Stimulated activated memory B cell treated with anti-CD40 and anti-IgM and Interleukin-4, amounts not matched to agents 10 μg/mL and 1 μg/mL and 100 μg/mL, for 72 hours (primary cell): ENCODE measurements at regions not wholly inside any gene's neighbourhood (a gene's known extent, or its start where the extent isn't known, plus 50 kb on each side); places are given as distances from the start of the nearest gene placed in this dataset.
"Not testable (repeated sequence)": the region's sequence is repeated elsewhere in the genome, so short reads cannot be mapped to it uniquely, and the experiment has no call there.

Experiments used
- ATAC-seq: fragments of 150-1000 bp; cut with Tn5 transposase; 2 replicates; pipeline ENCODE4 v1.10.0; 2021
- H3K27ac Mint-ChIP-seq: one replicate; pipeline ENCODE4 v1.8.0; 2022; ENCODE audit warnings: mild to moderate bottlenecking, mixed read lengths
- H3K27me3 Mint-ChIP-seq: one replicate; pipeline ENCODE4 v1.8.0; 2022; ENCODE audit warnings: mixed read lengths
- H3K36me3 Mint-ChIP-seq: one replicate; pipeline ENCODE4 v1.8.0; 2022; ENCODE audit warnings: mixed read lengths
- H3K4me1 Mint-ChIP-seq: one replicate; pipeline ENCODE4 v1.8.0; 2022; ENCODE audit warnings: mixed read lengths
- H3K4me3 Mint-ChIP-seq: one replicate; pipeline ENCODE4 v1.8.0; 2022; ENCODE audit warnings: mild to moderate bottlenecking, moderate library complexity, mixed read lengths
- H3K9me3 Mint-ChIP-seq: one replicate; pipeline ENCODE4 v1.8.0; 2022; ENCODE audit warnings: mixed read lengths

DNA sequence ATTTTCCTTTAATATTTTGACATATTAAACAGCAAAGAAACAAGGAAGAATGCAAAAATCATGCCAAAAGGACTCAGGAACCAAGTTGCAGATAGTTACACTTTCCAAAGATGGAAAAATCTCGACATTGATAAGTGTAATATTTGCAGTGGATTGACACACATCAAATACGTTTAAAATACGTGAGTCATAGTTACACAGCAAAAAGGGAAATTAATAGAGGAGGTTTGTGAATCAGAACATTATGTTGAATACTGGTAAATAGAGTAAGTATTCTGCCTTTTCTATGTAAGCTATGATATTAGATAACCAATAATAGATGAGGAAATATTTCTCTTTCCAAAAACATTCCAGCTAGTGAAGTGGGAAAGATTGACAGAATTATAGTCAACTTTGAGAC, 1761.3 kb upstream of the IGFBP7 start:
- no peaks in the 10 kb centered on the region for H3K36me3 Mint-ChIP-seq
- no peaks in the 10 kb centered on the region for H3K4me1 Mint-ChIP-seq
- H3K4me3 Mint-ChIP-seq: no peak overlapping the region
- no peak overlapping the region for H3K27ac Mint-ChIP-seq
- H3K27me3 Mint-ChIP-seq: no peaks in the 10 kb centered on the region
- ATAC-seq: no peak
- H3K9me3 Mint-ChIP-seq: no peaks in the 10 kb centered on the region

DNA sequence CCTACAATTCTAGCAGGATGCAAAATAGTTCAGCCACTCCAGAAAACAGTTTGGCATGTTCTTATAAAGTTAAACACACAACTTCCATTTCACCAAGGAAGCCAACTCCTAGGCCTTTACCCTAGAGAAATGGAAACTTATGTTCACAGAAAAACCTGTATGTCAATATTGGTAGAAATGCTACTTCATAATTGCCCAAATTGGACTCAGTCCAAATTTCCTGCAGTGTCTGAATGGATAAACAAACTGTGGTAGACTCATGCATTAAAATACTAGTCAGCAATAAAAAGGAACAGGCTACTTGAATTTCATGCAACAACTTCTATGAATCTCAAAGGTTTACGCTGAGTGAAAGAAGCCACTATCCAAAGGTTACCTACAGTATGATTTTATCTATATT, 1738.8 kb upstream of the IGFBP7 start:
- no peak for ATAC-seq
- no peaks in the 10 kb centered on the region for H3K27me3 Mint-ChIP-seq
- H3K36me3 Mint-ChIP-seq: no peaks in the 10 kb centered on the region
- no peaks in the 10 kb centered on the region for H3K4me1 Mint-ChIP-seq
- H3K27ac Mint-ChIP-seq: no peak overlapping the region
- H3K4me3 Mint-ChIP-seq: no peak overlapping the region
- H3K9me3 Mint-ChIP-seq: peaks cover 6% of the 10 kb centered on the region

DNA sequence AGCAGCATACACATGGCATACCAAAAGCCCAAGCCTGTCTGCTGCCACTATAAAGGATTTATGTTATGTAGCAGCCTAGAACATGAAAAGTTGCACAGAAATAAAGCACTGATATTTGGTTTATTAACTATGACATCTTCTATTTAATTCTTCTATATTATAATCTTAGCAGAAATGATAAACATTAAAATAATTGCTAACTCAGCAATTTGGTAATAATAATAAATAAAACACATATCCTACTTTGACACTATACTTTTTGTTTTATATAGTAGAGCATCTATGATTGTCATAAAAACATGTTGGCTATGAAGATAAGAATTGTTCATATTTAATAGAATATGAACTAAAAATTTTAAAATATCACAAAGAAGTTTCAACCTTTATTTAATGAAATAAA, 1733.3 kb upstream of the IGFBP7 start:
- ATAC-seq: no peak
- no peaks in the 10 kb centered on the region for H3K4me1 Mint-ChIP-seq
- H3K4me3 Mint-ChIP-seq: no peak overlapping the region
- no peaks in the 10 kb centered on the region for H3K36me3 Mint-ChIP-seq
- no peak overlapping the region for H3K27ac Mint-ChIP-seq
- no peaks in the 10 kb centered on the region for H3K27me3 Mint-ChIP-seq
- H3K9me3 Mint-ChIP-seq: peaks cover 4% of the 10 kb centered on the region

DNA sequence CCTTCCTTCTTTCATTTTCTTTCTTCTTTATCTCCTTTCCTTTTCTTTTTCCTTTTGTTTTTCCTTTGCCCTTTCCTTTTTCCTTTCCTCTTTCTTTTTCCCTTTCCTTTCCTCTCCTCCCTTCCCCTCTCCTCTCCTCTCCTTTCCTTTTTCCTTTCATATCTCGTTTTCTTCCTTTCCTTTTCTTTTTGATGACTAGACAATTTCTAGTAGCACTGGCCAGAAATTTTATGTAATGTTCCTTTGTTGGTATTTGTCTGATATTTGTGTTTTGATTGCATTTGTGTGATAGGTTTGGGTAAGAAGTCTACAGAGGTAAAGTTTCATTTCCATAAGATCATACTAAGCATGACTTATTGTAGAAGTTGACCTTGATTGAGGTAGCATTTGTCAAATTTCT, 1722.9 kb upstream of the IGFBP7 start:
- Mint-ChIP-seq H3K27ac (no peak overlapping the region), H3K9me3 (peaks cover 8% of the 10 kb centered on the region), H3K4me3 (no peak overlapping the region), H3K36me3 (no peaks in the 10 kb centered on the region), H3K27me3 (no peaks in the 10 kb centered on the region), H3K4me1 (no peaks in the 10 kb centered on the region)
- ATAC-seq: no peak

DNA sequence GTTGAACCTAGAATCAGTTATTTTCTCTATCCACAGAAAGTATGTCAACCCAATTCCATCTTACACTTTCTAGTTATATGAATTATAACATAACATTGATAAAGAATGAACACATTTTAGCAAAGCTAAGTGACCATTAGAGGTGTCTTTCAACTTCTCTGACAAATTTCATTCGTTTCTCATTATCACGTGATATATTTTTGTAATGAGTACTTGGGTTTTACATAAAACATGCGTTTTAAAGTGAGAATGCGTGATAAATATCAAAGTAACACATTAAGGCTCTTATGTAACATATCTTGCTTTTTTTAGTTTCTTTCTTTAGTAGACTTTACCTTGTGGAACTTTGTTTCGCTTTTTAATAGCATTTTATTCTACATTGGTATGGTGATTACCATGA, 1715.1 kb upstream of the IGFBP7 start:
- ATAC-seq: no peak
- Mint-ChIP-seq H3K27me3 (no peaks in the 10 kb centered on the region), H3K27ac (no peak overlapping the region), H3K9me3 (peaks cover 3% of the 10 kb centered on the region), H3K4me3 (no peak overlapping the region), H3K36me3 (no peaks in the 10 kb centered on the region), H3K4me1 (no peaks in the 10 kb centered on the region)

DNA sequence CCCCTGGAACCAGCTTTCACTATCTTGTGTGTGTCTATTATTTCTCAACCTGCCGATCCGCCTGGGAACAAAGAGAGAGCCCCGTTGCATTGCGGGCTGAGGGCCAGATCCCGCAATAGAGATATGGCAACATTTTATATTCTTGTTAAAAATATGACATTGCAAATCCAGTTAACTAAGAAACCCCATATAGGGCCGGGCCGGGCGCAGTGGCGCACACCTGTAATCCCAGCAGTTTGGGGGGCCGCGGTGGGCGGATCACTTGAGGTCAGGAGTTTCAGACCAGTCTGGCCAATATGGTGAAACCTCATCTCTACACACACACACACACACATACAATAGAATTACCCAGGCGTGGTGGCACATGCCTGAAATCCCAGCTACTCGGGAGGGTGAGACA, 1708.4 kb upstream of the IGFBP7 start:
- not testable (repeated sequence) for H3K27me3 Mint-ChIP-seq, H3K9me3 Mint-ChIP-seq, ATAC-seq, H3K4me3 Mint-ChIP-seq, H3K27ac Mint-ChIP-seq, H3K36me3 Mint-ChIP-seq, H3K4me1 Mint-ChIP-seq

DNA sequence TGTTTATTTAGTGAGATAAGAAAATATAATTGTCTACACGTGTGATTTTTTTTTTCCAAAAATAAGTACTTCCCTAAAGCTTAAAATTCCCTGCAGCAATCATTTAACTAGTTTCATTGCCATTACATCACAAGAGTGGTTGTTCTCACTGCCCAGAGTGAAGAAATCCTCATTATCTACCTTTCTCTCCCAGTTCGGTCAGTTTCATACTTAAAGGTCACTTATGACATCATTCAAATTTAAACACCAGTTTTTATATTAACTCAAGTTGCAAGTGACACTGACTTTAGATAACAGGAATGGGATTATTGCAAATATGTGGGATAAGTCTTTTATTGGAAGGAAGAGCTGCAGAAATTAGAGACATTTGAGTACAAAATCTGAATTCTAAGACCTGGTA, 1699.8 kb upstream of the IGFBP7 start:
- Mint-ChIP-seq H3K4me3 (no peak overlapping the region), H3K27me3 (no peaks in the 10 kb centered on the region), H3K4me1 (no peaks in the 10 kb centered on the region), H3K9me3 (peaks cover 7% of the 10 kb centered on the region), H3K27ac (no peak overlapping the region), H3K36me3 (no peaks in the 10 kb centered on the region)
- ATAC-seq: no peak

DNA sequence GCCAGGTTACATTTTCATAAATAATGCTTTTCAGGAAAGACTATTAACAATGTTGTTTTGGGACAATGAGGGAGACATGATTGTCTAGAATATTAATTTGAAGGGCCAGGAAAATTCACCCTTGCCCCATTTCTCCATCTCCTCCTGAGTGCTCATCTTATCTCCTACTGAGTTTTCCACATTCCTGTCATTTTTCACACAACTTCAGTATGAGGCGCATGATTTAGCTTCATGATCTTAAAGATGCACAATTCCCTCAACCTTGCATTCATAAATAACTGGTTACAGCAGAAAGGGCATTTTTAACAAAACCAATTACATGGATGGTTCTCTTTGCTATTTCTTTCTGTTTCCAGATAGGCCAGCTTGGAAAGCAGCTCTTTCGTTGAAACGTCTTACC, 1699.2 kb upstream of the IGFBP7 start:
- Mint-ChIP-seq H3K9me3 (peaks cover 7% of the 10 kb centered on the region), H3K27me3 (no peaks in the 10 kb centered on the region), H3K27ac (no peak overlapping the region), H3K4me3 (no peak overlapping the region), H3K36me3 (no peaks in the 10 kb centered on the region), H3K4me1 (no peaks in the 10 kb centered on the region)
- no peak for ATAC-seq

DNA sequence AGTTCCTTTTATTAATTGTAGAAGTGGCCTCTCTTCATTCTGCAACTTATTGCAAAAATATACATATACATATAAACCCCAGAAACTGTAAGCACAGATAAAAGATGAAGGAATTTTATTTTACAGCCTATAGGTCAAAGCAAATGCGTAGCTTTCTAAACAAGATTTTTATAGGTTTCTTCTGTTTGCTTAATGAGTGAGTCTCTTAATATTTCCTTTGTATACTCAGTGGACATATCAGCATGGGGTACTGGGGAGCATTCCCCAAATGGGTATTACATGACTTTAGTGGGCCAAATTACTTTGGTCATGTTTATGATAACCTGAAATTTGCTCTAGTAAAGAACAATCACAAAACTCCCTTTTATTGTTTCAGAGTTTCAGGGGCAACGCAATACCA, 1698.6 kb upstream of the IGFBP7 start:
- Mint-ChIP-seq H3K9me3 (peaks cover 7% of the 10 kb centered on the region), H3K36me3 (no peaks in the 10 kb centered on the region), H3K4me3 (no peak overlapping the region), H3K27me3 (no peaks in the 10 kb centered on the region), H3K27ac (no peak overlapping the region), H3K4me1 (no peaks in the 10 kb centered on the region)
- ATAC-seq: no peak

DNA sequence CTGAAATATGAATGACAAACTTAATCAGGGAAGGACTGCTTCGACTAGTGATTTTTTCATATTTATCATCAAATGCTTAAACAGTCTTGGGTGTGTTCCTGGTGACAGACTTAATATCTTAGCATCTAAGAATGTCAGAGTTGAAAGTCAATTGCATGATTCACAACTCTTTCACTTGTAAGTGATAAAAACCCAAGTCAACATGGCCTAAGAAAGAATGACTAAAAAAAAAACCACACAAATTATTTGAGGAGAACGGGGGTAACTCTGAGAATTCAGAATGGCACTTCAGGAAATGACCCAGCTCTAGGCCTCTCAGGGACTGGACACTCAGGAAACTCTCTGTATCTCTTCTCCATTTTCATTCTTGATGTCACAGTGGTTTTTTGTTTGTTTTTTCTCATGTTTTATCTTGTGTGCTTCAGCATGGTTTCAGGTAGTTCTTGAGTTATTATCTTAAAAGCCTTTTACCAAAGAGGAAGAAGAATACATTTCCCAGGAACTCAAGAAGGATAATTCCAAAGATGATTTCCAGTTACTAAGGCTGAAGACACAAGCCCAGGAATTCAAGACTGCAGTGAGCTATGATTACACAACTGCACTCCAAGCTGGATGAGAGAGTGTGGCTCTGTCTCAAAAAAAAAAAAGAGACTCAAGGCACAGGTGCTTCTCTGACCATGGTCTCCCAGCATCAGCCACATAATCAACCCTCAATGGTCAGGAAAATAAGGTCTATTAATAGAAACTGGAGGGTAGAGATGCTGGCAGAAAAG, 1697.8 kb upstream of the IGFBP7 start:
- Mint-ChIP-seq H3K27ac (no peak overlapping the region), H3K4me1 (no peaks in the 10 kb centered on the region), H3K4me3 (no peak overlapping the region), H3K36me3 (no peaks in the 10 kb centered on the region), H3K9me3 (peaks cover 7% of the 10 kb centered on the region), H3K27me3 (no peaks in the 10 kb centered on the region)
- ATAC-seq: no peak

DNA sequence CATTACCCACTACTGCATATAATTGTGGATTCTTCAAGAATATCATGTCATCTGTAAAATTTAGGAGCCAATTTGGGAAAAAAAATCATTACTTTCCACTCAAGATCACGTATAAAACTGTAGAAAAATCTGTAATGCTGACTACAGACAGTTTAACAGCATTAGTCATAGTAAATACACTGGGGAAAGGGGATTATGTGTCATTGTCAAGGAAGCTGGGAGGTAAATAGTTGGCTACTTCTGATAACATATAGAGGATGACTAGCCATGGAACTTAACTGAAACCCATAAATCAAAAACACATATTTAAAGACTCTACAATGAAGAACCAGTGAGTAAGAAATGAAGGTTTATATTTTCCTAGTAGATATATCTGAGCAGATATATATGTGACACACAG, 1666.4 kb upstream of the IGFBP7 start:
- H3K4me1 Mint-ChIP-seq: no peaks in the 10 kb centered on the region

DNA sequence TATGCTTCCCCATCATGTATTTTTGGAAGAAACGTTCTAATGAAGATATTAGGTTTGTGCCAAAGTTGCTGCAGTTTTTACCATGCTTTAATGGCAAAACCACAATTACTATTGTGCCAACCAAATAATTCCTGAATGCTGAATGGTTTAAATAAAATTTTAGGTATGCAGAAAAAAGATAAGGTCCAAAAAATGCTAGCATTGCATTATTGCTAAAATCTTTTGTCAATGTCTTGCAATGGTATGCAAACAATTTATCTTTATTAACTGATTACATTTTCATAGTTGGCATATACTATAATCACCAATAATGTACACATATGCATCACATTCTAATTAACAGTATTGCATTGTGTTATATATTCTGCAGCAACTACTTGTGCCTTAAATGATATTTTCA, 1657.4 kb upstream of the IGFBP7 start:
- H3K27ac Mint-ChIP-seq: no peak overlapping the region
- H3K4me3 Mint-ChIP-seq: no peak overlapping the region
- no peaks in the 10 kb centered on the region for H3K27me3 Mint-ChIP-seq
- no peaks in the 10 kb centered on the region for H3K4me1 Mint-ChIP-seq
- H3K9me3 Mint-ChIP-seq: peaks cover 3% of the 10 kb centered on the region
- H3K36me3 Mint-ChIP-seq: no peaks in the 10 kb centered on the region
- no peak for ATAC-seq

More for the DNA sequence above, 1666.4 kb upstream of the IGFBP7 start:
- Mint-ChIP-seq H3K27ac (no peak overlapping the region), H3K36me3 (no peaks in the 10 kb centered on the region), H3K4me3 (no peak overlapping the region), H3K9me3 (no peaks in the 10 kb centered on the region), H3K27me3 (no peaks in the 10 kb centered on the region)
- ATAC-seq: no peak

DNA sequence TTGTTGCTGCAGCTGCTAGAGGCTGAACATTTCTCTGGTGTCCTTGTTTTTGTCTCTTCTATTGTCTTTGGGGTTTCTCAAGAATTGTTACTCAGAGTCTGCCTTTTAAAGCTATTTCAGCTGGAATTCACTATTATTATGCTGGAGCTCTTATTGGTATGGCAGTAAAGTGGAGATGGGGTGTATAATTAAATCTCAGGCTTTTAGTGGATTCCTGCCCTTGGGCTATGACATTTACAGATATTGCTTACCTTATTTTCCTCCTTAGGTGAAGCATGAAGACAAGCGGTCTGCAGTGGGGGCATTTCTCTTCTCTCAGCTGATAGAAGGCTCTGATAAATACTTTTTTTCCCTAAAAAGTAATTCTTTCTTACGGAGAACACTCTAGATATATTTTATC, 1656.6 kb upstream of the IGFBP7 start:
- H3K4me3 Mint-ChIP-seq: no peak overlapping the region
- H3K36me3 Mint-ChIP-seq: no peaks in the 10 kb centered on the region
- H3K27me3 Mint-ChIP-seq: no peaks in the 10 kb centered on the region
- no peak overlapping the region for H3K27ac Mint-ChIP-seq
- peaks cover 3% of the 10 kb centered on the region for H3K9me3 Mint-ChIP-seq
- no peak for ATAC-seq
- no peaks in the 10 kb centered on the region for H3K4me1 Mint-ChIP-seq

DNA sequence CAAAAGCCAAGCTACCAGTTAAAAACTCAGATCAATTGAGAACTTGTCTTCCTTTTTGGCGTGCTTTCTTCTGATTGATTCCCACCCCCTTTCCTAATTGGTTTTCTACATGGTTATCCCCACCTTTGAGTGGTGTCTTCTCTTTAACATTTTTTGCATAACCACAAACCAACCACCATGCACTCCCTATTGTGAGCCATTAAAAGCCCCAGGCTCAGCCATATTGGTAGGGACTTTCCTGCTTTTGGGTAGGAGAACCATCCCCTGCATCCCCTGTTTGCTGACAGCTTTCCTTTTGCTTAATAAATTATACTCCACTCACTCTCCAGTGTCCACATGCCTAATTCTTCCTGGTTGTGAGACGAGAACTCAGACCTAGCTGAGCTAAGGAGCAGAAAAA, 1651.4 kb upstream of the IGFBP7 start:
- Mint-ChIP-seq H3K36me3 (no peaks in the 10 kb centered on the region), H3K4me1 (no peaks in the 10 kb centered on the region), H3K27ac (no peak overlapping the region), H3K9me3 (no peaks in the 10 kb centered on the region), H3K4me3 (no peak overlapping the region), H3K27me3 (no peaks in the 10 kb centered on the region)
- ATAC-seq: no peak

DNA sequence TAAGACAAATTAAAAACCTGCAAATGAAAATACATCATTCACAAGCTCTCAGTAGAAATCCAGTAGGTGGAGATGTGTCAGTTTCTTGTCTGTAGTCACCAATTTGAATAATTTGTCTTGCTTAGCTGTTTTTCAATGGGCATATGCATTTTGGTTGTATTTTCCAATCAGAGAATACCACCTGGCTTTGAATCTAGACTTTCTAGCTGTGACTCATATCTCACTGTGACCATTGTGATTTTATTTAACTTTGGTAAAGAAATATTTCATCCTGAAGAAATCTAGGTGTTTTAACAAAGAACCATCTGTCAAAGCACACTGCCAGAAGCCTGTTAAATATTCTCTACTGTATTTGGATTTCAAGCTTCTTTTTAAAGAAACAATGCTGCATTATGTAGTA, 1650.6 kb upstream of the IGFBP7 start:
- Mint-ChIP-seq H3K36me3 (no peaks in the 10 kb centered on the region), H3K27me3 (no peaks in the 10 kb centered on the region), H3K27ac (no peak overlapping the region), H3K4me3 (no peak overlapping the region), H3K4me1 (no peaks in the 10 kb centered on the region), H3K9me3 (no peaks in the 10 kb centered on the region)
- no peak for ATAC-seq

DNA sequence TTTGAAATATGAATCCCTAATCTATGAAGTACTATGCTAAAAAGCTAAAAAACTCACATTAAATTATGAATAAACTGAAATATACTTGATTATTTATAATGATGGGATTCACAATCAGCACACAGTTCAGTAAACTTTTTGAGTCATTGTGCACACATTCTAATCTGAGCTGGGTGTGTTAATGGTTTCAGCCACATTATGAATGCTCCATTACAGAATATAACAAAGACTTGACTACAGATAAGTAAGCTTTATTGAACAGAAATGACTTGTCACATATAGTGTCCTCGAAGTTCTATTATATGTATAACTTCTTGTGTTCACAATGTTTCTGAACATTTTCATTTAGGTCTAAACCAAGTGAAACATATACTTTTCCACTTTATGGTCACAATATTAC, 1649.9 kb upstream of the IGFBP7 start:
- Mint-ChIP-seq H3K4me1 (no peaks in the 10 kb centered on the region), H3K27me3 (no peaks in the 10 kb centered on the region), H3K9me3 (no peaks in the 10 kb centered on the region), H3K4me3 (no peak overlapping the region), H3K36me3 (no peaks in the 10 kb centered on the region), H3K27ac (no peak overlapping the region)
- no peak for ATAC-seq

DNA sequence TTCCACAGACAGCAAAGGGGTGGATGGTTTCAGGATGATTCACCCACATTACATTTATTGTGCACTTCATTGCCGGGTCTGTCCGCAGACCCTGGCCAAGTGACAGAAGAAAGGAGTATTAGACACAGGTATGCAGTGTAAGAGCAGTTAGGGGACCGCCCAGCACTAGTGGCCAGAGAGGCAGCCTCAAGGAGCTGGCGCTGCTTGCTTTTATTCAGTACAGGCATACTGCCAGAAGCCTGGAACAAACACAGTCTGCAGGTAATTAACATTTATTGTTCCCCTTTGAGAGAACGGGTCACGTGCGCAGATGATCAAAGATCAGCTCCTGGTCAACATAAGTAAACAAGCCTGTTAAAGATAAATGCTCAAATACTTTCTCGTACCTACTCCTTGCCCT, 1639.0 kb upstream of the IGFBP7 start:
- no peaks in the 10 kb centered on the region for H3K9me3 Mint-ChIP-seq
- no peak for ATAC-seq
- no peaks in the 10 kb centered on the region for H3K27me3 Mint-ChIP-seq
- H3K36me3 Mint-ChIP-seq: no peaks in the 10 kb centered on the region
- no peaks in the 10 kb centered on the region for H3K4me1 Mint-ChIP-seq
- H3K27ac Mint-ChIP-seq: no peak overlapping the region
- no peak overlapping the region for H3K4me3 Mint-ChIP-seq
